GM19238 (cell line): ENCODE measurements at regions not wholly inside any gene's neighbourhood (a gene's known extent, or its start where the extent isn't known, plus 50 kb on each side); places are given as distances from the start of the nearest gene placed in this dataset.

ENCODE experiments used
- DNase-seq: peaks from one replicate; pipeline ENCODE4 v3.0.0; 2011; ENCODE audit warnings: low spot score; ENCODE audit not compliant: insufficient read length

DNA sequence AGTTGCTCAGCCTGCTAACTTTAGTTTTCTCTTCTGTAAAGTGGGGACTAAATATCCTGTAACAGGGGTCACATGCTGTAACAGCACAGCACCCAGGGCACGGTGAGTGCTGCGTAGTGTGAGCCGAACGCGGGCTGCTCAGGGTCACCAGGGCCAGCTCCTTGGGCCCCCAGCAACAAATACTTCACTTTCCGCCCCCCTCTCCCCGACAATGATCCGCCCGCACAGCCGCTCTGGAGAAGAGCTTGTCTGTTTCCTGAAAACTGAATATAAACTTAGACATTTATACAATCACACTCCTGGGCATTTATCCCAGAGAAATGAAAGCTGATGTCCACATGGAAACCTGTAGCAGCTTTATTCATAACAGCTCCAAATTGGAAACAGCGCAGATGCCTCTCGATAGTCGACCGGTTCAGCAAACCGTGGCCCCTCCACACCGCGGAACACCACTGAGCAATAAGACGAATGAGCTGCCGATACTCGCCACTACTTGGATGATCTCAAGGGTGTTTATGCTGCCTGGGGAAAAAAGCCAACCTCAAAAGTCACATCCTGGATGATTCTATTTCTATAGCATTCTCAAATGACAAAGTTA, 267.2 kb downstream of the PARN start:
- DNase-seq, result no peak

DNA sequence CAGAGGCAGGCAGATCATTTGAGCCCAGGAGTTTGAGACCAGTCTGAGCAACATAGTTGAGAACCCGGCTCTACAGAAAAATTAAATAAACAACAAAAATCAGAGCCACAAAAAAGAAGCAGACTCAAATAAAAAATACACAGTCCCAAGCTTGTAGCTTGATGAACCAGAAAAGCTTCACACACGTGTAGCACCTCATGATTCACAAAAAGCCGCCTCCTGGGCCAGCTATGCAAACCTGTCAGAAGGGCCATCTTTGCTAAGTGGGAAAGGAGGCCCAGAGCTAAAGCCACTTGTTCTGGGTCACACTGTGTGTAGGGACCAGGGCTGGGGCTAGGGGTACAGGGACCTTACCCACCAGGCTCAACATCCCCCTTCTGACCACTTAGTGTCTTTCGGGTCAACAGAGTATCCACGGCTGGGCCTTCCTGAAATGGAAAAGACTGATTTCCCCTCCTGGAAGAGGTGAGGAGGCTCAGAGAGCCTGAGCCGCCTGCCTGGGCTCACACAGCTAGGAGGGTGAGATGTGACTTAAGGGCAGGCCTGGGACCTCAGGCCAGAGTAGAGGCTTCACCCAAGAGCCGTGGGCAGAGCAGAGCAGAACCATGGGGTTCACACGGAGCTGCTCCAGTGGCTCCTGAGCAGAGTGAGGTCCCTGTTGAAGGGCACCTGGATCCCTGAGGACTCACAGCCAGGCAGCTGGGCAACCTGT, 269.6 kb downstream of the PARN start:
- DNase-seq, result no peak

DNA sequence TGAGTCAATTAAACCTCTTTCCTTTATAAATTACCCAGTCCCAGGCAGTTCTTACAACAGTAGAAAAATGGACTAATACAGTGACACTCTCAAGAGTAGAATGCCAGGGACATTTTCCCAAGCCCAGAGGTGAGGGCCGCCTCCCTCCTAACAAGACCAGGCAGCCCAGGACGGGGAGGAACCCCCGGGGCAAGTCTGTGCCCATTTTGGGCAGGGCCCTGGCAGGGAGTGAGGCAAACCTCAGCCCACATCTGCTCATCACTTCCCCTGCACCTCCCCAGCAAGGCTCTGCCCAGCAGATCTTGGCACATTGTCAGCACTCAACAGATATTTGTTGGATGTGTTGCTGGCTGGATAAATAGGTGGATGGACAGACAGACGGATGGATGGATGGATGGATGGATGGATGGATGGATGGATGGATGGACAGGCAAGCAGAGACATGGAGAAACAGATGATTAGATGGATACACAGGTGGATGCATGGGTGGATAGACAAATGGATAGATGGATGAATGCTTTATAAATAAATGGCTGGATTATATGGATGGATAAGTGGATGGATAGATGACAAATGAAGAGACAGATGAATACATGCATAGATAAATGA, 271.3 kb downstream of the PARN start:
- DNase-seq, result no peak

DNA sequence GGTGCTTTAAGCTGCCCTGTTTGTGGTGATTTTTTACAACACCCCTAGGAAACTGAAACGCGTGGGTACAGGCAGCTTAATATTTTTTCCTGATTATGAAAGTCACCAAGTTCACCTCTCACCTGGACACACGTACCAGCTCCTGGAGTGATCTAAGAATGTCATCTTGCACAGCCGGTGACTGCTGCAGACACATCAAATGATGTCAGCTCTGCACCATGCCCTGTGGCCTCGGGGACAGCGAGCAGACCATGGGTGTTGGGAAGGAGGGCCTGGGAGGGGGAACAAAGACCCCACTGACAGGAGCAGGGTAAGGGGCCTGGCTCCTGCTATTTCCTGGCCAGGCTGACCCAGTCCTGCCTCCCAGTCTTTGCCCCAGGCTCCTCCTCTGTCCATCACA, 272.7 kb downstream of the PARN start:
- DNase-seq, result no peak

DNA sequence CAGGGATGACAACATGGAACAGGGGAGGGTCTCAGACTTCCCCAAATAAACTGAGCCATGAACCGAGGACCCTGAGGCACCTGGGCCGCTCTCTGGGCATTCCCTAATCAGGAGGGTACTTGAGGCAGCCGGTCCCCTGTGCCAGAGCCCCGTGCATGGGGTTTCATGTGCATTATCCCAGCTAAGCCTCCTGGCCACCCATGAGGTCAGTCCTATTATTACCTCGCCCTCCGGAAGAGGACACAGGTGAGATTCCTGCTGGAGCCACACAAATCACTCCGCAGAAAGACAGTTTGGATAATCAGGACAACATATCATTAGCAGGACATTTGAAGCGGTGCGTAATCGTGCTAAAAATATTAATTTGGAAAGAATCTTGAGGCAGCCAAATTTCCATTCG, 274.0 kb downstream of the PARN start:
- DNase-seq, result no peak

DNA sequence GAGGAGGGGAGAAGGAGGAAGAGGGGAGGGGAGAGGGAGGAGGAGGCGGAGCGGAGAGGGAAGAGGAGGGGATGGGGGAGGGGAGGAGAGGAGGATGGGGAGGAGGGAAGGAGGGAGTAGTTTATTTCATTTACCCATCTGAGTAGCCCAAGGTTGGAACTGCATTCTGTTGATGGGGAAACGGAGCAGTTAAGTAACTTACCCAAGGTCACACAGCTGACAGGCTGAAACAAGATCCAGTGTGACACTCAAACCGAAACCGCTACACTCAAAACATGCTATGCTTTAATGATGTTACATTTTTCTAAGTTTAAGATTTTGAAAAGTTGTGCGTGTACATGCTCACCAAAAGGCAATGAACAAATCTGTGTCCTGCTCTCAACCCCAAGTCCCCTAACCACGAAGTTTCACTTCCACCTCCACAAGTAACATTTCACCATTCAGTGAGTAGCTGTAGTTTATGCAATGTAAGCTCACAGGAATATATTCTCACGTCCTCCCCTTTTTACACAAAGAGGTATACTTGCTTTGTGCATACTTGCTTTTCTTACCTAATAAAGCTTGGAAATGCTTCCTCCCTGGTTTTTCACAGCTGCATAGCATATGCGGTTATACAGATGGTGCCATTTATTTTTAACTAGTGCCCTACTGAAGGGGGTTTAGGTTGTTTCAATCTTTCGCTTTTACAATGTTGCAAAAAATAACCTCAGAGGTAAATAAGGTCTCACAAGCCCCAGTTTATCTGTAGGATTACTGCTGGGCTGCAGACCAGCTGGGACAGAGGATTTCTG, 275.3 kb downstream of the PARN start:
- DNase-seq, result peak; percentile 53

DNA sequence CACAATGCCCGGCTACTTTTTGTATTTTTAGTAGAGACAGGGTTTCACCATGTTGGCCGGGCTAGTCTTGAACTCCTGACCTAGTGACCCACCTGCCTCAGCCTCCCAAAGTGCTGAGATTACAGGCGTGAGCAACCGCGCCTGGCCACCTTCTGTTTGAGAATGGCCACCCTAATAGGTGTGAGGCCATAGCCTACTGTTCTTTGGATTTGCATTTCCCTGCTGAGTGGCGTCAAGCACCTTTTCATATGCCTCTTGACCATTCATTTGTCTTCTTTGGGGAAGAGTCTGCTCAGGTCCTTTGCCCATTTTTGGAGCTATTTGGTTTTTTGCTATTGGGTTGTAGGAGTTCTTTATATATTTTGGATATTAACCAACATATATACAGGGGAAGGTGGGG, 276.7 kb downstream of the PARN start:
- DNase-seq, result no peak

DNA sequence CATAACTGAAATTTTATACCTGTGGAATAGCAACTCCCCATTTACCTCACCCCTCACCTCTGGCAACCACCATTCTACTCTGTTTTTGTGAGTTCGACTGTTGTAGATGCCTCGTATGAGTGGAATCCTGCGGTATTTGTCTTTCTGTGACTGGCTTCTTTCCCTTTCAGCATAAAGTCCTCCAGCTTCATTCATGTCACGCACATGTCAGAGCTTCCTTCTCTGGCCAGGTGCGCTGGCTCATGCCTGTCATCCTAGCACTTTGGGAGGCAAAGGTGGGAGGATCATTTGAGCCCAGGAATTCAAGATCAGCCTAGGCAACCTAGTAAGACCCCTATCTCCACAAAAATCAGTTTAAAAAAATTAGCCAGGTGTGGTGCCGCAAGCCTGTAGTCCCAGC, 278.4 kb downstream of the PARN start:
- DNase-seq, result no peak

DNA sequence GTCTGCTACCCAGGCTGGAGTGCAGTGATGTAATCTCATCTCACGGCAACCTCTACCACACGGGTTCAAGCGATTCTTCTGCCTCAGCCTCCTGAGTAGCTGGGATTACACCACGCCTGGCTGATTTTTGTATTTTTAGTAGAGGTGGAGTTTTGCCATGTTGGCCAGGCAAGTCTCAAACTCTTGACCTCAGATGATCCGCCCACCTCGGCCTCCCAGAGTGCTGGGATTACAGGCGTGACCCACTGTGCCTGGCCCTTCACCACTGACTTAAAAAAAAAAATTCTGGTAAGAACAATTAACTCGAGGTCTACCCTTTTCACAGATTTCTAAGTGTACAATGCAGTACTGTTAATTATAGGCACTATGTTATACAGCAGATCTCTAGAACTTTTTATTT, 279.4 kb downstream of the PARN start:
- no peak for DNase-seq

DNA sequence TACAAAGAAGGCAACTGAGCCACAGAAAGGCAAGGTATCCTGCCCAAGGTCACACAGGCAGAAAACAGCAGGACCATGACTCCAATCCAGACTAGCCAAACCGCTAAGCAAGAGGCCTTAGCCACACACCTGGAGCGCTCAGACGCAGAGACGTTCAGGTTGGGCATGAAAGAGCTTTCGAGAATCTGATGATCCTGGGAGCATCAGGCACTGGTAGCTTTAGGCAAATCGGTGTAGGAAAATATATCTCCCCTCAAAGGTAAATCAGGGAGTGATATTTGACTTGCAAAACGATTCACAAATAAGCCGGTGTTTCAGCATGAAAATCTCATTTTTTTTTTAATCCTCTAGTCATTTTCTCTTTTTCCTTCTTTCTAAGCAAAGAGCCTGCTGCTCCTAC, 279.0 kb downstream of the MRTFB start:
- DNase-seq, result no peak

DNA sequence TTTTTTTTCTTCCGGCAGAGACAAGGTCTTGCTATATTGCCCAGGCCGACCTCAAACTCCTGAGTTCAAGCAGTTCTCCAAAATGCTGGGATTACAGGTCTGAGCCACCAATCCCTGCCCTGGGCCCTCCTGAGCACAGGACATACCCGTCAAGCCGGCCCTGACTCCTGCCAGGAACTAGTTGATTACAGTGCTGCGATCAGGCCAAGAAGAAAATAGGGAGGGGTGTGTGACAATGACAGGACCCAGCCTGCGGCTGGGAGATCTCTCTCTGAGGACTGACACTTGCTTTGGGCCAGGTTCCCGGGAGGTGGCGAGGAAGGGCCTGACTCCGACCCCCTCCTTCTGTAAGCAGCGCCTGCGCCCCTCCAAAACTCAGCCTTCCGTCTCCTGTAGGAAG, 276.6 kb downstream of the MRTFB start:
- no peak for DNase-seq

DNA sequence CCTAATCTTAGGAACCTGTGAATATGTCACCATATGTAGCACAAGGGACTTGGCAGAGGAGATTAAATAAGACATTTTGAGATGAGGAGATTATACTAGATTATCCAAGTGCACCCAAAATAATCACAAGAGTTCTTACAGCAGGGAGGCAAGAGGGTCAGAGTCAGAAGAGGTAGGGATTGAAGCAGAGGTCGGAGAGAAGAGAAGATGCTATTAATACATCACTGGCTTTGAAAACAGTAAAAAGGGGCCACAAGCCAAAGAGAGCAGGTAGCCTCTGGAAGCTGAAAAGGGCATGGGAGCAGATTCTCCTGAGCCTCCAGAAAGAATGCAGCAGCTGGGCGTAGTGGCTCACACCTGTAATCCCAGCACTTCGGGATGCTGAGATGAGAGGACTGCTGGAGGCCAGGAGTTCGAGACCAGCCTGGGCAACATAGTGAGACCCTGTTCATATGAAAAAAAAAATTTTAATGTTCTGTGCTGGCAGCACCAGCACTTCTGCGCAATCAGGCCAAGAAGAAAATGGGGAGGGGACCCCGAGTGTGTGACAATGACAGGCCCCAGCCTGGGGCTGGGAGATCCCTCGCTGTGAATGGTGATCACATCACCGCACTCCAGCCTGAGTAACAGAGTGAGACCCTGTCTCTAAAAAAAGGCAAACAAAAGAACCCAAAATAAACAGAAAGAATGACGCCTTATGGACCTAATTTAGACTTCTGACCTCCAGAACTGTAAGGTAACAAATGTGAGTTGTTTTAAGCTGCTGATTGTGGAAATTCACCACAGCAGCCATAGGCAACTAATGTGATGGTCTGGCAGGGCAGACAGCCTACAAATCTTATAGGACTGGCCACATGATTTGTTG, 275.4 kb downstream of the MRTFB start:
- DNase-seq, result no peak

DNA sequence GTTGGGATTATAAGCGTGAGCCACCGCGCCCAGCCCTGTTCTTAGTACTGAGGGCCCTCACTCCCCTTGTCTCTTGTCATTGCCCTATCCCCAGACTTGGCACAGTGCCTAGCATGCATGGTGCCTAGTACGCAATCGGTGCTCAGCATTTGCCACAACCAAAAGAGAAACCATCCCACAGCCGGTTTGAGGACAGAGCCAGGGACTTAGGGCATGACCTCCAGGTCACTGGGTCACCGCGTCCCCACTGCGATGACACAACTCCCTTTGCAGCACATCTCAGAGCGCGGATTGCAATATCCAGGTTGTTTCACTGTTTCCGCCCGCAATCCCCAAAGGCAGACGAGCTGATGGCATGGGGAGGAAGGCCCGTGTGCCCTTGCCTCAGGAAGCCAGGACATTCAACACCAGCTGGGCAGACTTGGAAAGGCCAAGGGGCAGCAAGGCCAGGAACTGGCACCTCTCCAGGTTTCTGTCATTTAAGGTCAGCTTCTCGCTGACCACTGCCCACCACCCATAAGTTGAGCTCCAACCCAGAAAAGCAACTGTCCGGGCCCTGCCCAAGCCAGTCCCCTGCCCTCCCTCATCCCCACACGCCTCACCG, 274.5 kb downstream of the MRTFB start:
- DNase-seq, result no peak

DNA sequence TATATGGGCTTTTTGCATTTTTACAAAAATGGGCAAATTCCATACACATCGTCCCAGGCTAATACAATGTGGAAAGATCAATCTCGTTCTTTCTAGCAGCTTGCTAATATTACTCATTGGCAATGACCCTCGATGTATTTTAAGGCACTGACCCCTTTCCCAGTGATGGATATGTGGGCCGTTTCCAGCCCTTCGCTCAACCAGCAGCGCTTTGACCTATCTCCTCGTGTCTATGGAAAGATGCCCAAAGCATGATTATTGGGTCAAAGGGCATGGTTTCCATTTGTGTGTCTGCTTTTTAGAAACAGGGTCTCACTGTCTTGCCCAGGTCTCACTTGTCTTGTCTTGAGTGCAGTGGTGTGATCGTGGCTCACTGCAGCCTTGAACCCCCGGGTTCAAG, 273.8 kb downstream of the MRTFB start:
- no peak for DNase-seq

DNA sequence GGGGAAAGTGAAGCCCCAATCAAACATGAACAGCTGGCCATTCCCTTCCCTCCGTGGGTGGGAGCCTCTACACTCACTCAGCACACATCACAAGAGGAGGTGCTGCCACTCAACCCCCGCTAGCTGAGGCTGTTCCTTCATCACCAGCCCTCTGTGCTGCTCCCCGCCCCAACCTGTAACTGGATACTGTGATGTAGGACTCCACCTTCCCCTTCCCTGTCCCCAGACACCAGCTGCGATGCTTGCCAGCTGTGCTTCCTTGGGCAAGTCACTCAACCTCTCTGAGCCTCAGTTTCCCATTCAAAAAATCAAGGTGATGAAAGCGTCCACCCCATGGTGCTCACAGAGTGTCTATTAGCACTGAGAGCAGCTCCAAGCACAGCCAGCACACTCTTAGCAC, 273.2 kb downstream of the MRTFB start:
- DNase-seq, result no peak

DNA sequence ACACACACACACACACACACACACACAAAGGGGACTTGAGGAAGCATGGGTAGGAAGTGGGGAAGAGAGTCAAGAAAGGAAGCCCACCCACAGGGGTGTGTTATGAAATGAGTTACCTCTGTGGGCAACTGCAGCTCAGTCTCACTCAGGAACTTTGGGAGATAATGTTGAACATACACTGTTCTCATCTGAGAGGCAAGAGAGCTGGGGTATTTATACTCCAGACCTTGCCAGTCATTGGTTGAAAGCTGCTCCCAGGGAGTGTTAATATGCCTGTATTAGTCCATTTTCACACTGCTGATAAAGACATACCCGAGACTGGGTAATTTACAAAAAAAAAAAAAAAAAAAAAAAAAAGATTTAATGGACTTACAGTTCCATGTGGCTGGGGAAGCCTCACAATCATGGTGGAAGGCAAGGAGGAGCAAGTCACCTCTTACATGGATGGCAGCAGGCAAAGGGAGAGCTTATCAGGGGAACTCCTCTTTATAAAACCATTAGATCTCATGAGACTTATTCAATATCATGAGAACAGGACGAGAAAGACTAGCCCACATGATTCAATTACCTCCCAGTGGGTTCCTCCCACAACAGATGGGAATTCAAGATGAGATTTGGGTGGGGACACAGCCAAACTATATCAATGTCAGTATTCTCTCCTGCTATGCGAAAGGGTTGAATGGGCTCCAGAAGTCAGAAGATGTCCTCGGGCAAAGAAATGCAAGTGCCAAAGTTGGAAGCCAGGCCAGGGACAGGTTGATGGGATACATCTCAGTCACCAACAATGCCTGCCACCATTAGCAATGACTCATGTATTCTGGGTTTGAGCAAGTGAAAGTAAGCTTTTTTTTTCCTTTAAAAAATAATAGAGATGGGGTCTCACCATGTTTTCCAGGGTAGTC, 270.5 kb downstream of the MRTFB start:
- no peak for DNase-seq

DNA sequence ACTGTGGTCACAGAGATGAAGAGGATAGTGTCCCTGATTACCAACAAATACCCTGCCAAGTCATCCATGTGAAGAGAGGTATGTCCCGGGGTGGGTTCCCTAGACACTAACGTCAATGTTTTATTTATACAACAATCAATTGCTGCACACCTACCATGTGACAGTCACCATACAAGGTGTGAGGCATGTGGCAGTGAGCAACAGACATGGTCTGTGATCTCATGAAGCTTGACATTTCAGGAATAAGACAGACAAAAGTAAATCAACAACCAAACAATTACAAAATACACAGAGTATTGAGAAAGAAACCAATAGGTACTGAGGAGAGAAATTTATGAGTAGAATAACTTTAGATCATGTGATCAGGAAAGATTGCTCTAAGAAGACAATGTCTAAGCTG, 268.6 kb downstream of the MRTFB start:
- no peak for DNase-seq

DNA sequence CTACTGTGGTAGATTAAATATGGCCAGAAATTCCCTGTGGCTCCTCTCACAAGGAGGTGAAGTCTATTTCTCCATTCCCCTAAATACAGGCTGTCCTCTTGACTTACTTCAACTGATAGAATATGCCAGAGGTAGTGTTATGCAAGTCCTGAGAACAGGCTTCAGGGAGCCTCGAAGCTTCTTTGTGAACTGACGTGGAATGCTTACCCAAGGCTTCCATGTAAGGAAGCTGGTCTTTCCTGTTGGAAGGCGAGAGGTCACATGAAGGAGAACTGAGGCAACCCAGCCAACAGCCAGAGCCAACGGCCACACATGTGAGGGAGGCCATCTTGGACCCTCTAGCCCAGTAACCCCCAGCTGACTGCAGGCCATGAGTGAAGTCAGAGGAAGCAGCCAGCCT, 267.9 kb downstream of the MRTFB start:
- DNase-seq, result no peak

DNA sequence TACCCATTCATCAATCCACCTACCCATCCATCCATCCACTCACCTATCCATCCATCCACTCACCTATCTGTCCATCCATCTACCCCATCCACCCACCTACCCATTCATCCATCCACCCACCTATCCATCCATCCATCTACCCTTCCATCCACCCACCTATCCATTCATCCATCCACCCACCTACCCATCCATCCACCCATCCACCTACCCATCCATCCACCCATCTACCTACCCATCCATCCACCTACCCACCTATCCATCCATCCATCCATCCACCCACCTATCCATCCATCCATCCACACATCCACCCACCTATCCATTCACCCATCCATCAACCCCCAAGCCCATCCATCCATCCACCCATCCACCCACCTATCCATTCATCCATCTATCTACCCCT, 267.1 kb downstream of the MRTFB start:
- DNase-seq, result no peak
